ENCODE measurements at regions not wholly inside any gene's neighbourhood (a gene's known extent, or its start where the extent isn't known, plus 50 kb on each side); places are given as distances from the start of the nearest gene placed in this dataset.

DNA sequence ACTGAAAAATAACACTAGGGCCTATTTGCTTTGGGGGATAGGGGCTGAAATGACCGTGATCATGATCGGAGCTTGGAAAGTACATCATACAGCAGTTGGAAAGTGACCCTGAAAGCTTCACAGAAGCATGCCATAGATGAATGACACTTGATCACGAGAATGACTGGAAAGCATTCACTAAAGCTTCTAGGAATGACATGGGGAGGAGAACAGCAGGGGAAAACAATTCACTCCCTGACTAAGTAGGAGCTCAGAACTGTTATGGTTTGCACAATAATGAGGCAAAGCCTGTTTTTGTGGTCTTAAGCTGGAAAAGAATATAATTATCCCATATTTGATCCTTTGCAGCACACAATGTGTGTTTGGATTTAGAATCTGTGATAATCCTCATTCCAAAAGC, 237.5 kb downstream of the NOL4 start:
- TF ChIP-seq, protein P1, sequence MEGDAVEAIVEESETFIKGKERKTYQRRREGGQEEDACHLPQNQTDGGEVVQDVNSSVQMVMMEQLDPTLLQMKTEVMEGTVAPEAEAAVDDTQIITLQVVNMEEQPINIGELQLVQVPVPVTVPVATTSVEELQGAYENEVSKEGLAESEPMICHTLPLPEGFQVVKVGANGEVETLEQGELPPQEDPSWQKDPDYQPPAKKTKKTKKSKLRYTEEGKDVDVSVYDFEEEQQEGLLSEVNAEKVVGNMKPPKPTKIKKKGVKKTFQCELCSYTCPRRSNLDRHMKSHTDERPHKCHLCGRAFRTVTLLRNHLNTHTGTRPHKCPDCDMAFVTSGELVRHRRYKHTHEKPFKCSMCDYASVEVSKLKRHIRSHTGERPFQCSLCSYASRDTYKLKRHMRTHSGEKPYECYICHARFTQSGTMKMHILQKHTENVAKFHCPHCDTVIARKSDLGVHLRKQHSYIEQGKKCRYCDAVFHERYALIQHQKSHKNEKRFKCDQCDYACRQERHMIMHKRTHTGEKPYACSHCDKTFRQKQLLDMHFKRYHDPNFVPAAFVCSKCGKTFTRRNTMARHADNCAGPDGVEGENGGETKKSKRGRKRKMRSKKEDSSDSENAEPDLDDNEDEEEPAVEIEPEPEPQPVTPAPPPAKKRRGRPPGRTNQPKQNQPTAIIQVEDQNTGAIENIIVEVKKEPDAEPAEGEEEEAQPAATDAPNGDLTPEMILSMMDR (IDR thresholded peaks at IDR 0.05; ENCODE audit: borderline replicate concordance, insufficient read depth, low read depth, low read length): no peak
- no peak overlapping the region for H3K4me3 ChIP-seq (ENCODE audit: low read depth, low read length)

DNA sequence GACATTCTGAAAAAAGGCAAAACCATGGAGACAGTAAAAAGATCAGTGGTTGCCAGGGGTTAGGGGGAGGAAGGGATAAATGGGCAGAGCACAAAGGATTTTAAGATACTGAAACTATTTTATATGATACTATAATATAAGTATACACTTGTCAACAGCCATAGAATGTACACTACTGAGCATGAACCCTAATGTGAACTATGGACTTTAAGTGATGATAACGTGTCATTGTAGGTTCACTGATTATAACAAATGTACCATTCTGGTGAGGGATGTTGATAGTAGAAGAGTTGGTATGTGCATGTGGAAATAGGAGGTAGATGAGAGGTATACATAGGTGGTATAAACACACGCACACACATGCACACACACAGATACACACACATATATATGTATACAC, 241.6 kb downstream of the NOL4 start:
- TF ChIP-seq, protein P1 (IDR thresholded peaks at IDR 0.05; ENCODE audit: borderline replicate concordance, insufficient read depth, low read depth, low read length): no peak
- H3K4me3 ChIP-seq (ENCODE audit: low read depth, low read length): no peak overlapping the region

DNA sequence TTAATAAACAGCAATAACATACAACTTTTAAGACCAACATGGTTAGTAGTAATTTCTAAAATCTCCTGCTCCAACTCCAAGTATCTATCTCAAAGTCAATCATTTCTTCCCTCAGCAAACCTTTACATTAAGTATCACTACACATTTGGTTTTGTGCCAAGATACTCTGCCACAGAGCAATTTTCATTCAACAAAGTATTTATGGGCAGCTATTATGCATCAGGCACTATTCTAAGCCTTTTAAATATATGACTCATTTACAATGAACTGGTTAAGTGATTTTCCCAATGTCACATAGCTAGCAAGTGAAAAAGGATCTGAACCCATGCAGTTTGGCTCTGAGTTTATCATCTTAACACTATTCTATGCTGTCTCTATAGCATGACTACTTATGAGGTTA, 264.3 kb downstream of the NOL4 start:
- no peak overlapping the region for H3K4me3 ChIP-seq (ENCODE audit: low read depth, low read length)
- TF ChIP-seq, protein P1 (IDR thresholded peaks at IDR 0.05; ENCODE audit: borderline replicate concordance, insufficient read depth, low read depth, low read length): no peak

DNA sequence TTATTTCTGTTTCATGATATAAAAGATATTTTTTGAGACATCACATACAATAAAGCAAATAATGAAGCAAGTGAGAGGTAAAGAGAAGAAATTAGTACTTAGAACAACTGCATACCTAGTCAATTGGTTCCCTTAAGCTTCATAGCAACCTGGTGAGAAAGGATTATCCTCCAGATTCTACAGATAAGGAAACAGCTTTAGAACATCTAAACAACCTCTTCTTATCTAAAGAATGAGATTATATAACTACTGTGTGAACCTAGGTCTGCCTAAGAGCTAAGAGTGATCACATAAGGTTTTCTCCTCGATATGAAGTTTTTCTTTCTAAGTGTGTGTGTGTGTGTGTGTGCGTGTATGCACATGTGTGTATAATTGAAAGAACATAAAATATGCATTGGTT, 265.1 kb downstream of the NOL4 start:
- TF ChIP-seq, protein P1 (IDR thresholded peaks at IDR 0.05; ENCODE audit: borderline replicate concordance, insufficient read depth, low read depth, low read length): no peak
- H3K4me3 ChIP-seq (ENCODE audit: low read depth, low read length): no peak overlapping the region

DNA sequence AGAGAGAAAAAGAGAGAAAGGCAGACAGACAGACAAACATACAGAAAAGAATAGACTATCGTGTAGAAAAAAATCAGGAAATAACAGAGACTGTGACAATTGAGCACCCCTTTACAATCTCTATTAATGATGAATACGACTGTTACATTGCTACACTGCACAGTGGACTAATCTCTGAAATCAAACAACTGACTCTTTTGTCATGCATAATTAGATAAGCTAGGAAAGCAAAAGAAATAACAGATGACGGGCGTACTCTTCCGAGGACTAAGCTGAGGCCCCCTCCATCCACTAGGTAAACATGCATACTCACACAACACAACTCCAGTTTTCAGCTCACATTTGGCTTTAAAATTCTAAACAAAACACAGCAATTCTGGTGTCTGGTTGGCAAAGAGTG, 267.0 kb downstream of the NOL4 start:
- H3K4me3 ChIP-seq (ENCODE audit: low read depth, low read length): no peak overlapping the region
- TF ChIP-seq, protein P1 (IDR thresholded peaks at IDR 0.05; ENCODE audit: borderline replicate concordance, insufficient read depth, low read depth, low read length): no peak

DNA sequence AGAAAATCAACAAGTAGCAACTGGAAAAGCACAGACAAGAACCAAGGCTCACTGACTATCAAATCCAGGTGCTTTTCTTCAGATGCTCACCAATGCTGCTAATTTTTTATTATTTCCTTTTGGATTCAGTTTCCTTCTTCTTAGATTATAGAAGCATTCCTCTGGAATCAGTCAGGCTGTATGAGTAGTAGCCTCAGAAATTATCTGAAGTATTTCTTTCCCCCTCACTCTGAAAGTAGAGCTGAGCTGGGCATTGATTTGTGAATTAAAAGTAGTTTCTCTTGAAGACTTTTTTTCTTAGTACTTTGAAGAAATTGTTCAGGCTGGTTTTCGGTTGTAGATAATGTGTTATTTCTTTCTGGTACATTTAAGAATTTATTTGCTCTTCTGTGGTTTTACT, 273.7 kb downstream of the NOL4 start:
- no peak overlapping the region for H3K4me3 ChIP-seq (ENCODE audit: low read depth, low read length)
- TF ChIP-seq, protein P1 (IDR thresholded peaks at IDR 0.05; ENCODE audit: borderline replicate concordance, insufficient read depth, low read depth, low read length): no peak

DNA sequence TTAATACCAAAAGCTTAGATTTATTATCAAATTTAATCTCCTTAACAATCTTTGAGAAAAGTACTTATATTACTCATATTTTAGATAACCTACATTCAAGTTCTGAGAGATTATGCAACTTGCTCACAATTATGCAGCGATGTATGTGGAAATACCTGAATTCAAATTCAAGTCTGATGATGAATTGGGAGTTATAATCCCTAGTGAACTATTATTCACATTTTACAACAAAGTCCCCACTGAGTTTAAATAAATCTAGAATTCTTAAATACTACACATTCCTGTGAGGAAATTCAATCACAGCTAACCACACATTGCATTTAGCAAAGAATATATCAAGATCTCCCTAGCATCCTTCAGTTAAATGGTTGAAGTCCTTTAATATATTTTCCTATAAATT, 278.4 kb downstream of the NOL4 start:
- TF ChIP-seq, protein P1 (IDR thresholded peaks at IDR 0.05; ENCODE audit: borderline replicate concordance, insufficient read depth, low read depth, low read length): no peak

More for the DNA sequence above, 278.4 kb downstream of the NOL4 start:
- H3K4me3 ChIP-seq (ENCODE audit: low read depth, low read length): no peak overlapping the region

Measured in GM12875 (cell line).